ENCODE measurements at regions not wholly inside any gene's neighbourhood (a gene's known extent, or its start where the extent isn't known, plus 50 kb on each side); places are given as distances from the start of the nearest gene placed in this dataset.

- DNase-seq: no peak
Observed at GRCh38 chr7:30212701-30213111, 71.7 kb upstream of the ZNRF2 start.

GRCh38 chr7:30213637-30214036 lies 70.8 kb upstream of the ZNRF2 start:
- DNase-seq: no peak

GRCh38 chr7:30214651-30215137 lies 69.7 kb upstream of the ZNRF2 start:
- DNase-seq: no peak

- DNase-seq: no peak
Observed at GRCh38 chr7:30221764-30222163, 62.6 kb upstream of the ZNRF2 start.

GRCh38 chr7:30222515-30223215 lies 61.7 kb upstream of the ZNRF2 start:
- no peak for DNase-seq

- no peak for DNase-seq
Observed at GRCh38 chr7:30223896-30224295, 60.5 kb upstream of the ZNRF2 start.

- no peak for DNase-seq
Observed at GRCh38 chr7:30224511-30225062, 59.8 kb upstream of the ZNRF2 start.

GRCh38 chr7:30225863-30226613 lies 58.4 kb upstream of the ZNRF2 start:
- DNase-seq: peak; percentile 32

GRCh38 chr7:30226614-30227268 lies 57.7 kb upstream of the ZNRF2 start:
- DNase-seq: no peak

- no peak for DNase-seq
Observed at GRCh38 chr7:30231271-30231670, 53.1 kb upstream of the ZNRF2 start.

- no peak for DNase-seq
Observed at GRCh38 chr7:30232391-30232790, 52.0 kb upstream of the ZNRF2 start.
